BLaER1 (cell line): ENCODE measurements at regions not wholly inside any gene's neighbourhood (a gene's known extent, or its start where the extent isn't known, plus 50 kb on each side); places are given as distances from the start of the nearest gene placed in this dataset.
"Not testable (repeated sequence)": the region's sequence is repeated elsewhere in the genome, so short reads cannot be mapped to it uniquely, and the experiment has no call there.

Experiments used
- H3K27ac ChIP-seq: shearing (Covaris generic); formaldehyde crosslinking; 2 replicates; pipeline ENCODE4 v1.8.1; 2022
- H3K27me3 ChIP-seq: shearing (Covaris generic); formaldehyde crosslinking; 2 replicates; pipeline ENCODE4 v1.8.1; 2022
- H3K36me3 ChIP-seq: shearing (Covaris generic); formaldehyde crosslinking; 2 replicates; pipeline ENCODE4 v1.8.1; 2022
- H3K4me1 ChIP-seq: shearing (Covaris generic); formaldehyde crosslinking; 2 replicates; pipeline ENCODE4 v1.8.1; 2022
- H3K4me2 ChIP-seq: shearing (Covaris generic); formaldehyde crosslinking; 2 replicates; pipeline ENCODE4 v1.8.1; 2022
- H3K4me3 ChIP-seq: shearing (Covaris generic); formaldehyde crosslinking; 2 replicates; pipeline ENCODE4 v1.8.1; 2022
- H3K9ac ChIP-seq: shearing (Covaris generic); formaldehyde crosslinking; 2 replicates; pipeline ENCODE4 v1.8.1; 2022
- H3K9me3 ChIP-seq: shearing (Covaris generic); formaldehyde crosslinking; 2 replicates; pipeline ENCODE4 v1.8.1; 2022
- H4K20me1 ChIP-seq: shearing (Covaris generic); formaldehyde crosslinking; 2 replicates; pipeline ENCODE4 v1.8.1; 2022
- Cebpa-rat ChIP-seq: shearing (Covaris generic); IDR thresholded peaks from 2 replicates; pipeline ENCODE4 v1.8.1; 2022

DNA sequence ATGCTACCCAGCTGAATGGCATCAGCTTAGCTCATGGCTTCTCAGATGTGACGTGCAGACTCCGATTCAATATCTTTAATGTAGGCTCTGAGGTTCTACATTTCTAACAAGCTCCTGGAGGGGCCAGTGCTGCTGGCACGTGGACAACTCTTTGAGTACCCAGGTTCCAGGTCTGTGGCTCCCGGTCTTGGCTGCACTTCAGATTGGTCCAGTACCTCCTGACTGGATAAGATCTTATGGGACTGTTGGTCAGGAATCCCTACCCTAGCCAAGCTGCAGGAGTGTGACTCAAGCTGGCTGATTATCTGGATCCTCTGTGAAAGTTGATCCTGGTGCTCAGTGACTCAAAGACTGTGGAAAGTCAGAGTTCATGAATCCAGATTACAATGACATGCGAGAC lies 222.1 kb downstream of the ANKRD30B start:
- no peak for TF ChIP-seq Cebpa-rat
- H3K9me3 ChIP-seq = no peaks in the 10 kb centered on the region
- no peaks in the 10 kb centered on the region for H3K27me3 ChIP-seq
- no peak overlapping the region for H3K4me3 ChIP-seq
- no peak overlapping the region for H3K9ac ChIP-seq
- H4K20me1 ChIP-seq = no peaks in the 10 kb centered on the region
- H3K27ac ChIP-seq = no peak overlapping the region
- no peaks in the 10 kb centered on the region for H3K4me1 ChIP-seq
- no peak overlapping the region for H3K4me2 ChIP-seq
- H3K36me3 ChIP-seq = no peaks in the 10 kb centered on the region

- no peak for TF ChIP-seq Cebpa-rat
- Histone ChIP-seq H3K4me2 (no peak overlapping the region), H3K27me3 (no peaks in the 10 kb centered on the region), H3K4me3 (no peak overlapping the region), H3K4me1 (no peaks in the 10 kb centered on the region), H4K20me1 (no peaks in the 10 kb centered on the region), H3K27ac (no peak overlapping the region), H3K36me3 (no peaks in the 10 kb centered on the region), H3K9me3 (no peaks in the 10 kb centered on the region), H3K9ac (no peak overlapping the region)
Observed at GRCh38 chr18:14971461-14972185, 223.7 kb downstream of the ANKRD30B start.

DNA sequence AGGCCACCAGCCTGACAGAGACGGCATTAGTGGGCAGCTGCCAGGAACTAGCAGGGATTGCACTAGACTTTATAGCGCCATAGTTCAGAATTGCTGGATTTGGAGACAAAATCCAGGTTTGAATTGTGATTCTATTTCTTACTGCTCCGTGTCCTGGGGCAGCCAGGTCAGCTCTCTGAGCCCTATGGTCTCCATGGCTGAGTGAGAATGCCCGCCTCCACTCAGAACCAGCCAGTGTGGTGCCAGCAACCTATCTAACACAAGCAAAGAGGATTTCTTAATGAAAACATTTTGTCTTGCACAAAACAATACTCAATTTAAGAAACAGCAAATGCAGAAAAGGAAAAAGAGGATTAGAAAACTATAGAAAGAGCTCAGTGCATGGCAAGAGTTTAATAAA lies 225.4 kb downstream of the ANKRD30B start:
- H3K9ac ChIP-seq, H3K4me1 ChIP-seq, H3K4me3 ChIP-seq, H3K4me2 ChIP-seq, H3K36me3 ChIP-seq, H3K9me3 ChIP-seq, H3K27me3 ChIP-seq, H3K27ac ChIP-seq, H4K20me1 ChIP-seq: not testable (repeated sequence)

DNA sequence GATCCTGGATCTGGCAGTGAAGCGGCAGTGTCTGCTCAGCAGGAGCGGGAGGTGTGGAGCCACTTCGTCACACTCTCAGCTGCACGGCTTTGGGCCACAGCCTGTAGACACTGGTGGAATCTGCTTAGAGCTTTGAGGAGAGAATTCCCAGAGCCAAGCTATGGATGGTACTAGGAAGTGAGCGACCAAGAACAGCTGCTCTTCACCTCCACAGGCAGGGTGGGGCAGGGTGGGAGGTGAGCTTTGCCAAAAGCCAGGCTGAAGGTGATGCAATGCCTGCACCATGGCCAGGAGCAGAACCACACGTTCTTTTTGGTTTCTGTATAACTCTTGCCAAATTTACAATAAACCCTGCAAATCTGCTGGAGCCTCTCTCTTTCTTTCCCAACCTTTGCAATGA lies 226.1 kb downstream of the ANKRD30B start:
- H3K9me3 ChIP-seq = no peaks in the 10 kb centered on the region
- H4K20me1 ChIP-seq = no peaks in the 10 kb centered on the region
- no peak overlapping the region for H3K27ac ChIP-seq
- H3K4me2 ChIP-seq = no peak overlapping the region
- no peaks in the 10 kb centered on the region for H3K36me3 ChIP-seq
- H3K4me1 ChIP-seq = no peaks in the 10 kb centered on the region
- H3K4me3 ChIP-seq = no peak overlapping the region
- H3K27me3 ChIP-seq = no peaks in the 10 kb centered on the region
- no peak overlapping the region for H3K9ac ChIP-seq
- no peak for TF ChIP-seq Cebpa-rat

DNA sequence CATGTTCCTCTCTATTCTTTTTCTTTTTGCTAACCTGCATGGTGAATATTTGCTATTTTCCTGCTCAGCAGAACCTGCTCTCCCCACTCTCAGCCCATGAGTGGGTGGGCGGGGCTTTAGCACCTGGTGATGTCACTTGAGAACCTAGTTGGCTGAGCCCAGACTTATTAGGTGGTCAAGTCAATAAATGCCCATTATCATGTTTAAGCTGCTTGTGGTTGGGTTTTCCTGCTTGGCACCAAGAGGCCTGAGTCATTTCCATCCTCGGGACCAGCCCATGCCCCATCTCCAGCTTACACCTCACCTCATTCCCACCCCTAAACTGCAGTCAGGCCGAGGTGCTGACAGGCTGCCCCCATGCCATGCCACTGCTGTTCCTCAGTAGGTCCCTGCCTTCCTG lies 226.6 kb downstream of the ANKRD30B start:
- no peak overlapping the region for H3K4me2 ChIP-seq
- no peaks in the 10 kb centered on the region for H4K20me1 ChIP-seq
- no peaks in the 10 kb centered on the region for H3K27me3 ChIP-seq
- no peaks in the 10 kb centered on the region for H3K36me3 ChIP-seq
- no peak overlapping the region for H3K27ac ChIP-seq
- H3K4me1 ChIP-seq = no peaks in the 10 kb centered on the region
- no peaks in the 10 kb centered on the region for H3K9me3 ChIP-seq
- H3K4me3 ChIP-seq = no peak overlapping the region
- no peak for TF ChIP-seq Cebpa-rat
- H3K9ac ChIP-seq = no peak overlapping the region

- Histone ChIP-seq H3K36me3 (no peaks in the 10 kb centered on the region), H4K20me1 (no peaks in the 10 kb centered on the region), H3K4me3 (no peak overlapping the region), H3K27me3 (no peaks in the 10 kb centered on the region), H3K9me3 (no peaks in the 10 kb centered on the region), H3K9ac (no peak overlapping the region), H3K27ac (no peak overlapping the region), H3K4me2 (no peak overlapping the region), H3K4me1 (no peaks in the 10 kb centered on the region)
- no peak for TF ChIP-seq Cebpa-rat
Observed at GRCh38 chr18:14975431-14975830, 227.5 kb downstream of the ANKRD30B start.

DNA sequence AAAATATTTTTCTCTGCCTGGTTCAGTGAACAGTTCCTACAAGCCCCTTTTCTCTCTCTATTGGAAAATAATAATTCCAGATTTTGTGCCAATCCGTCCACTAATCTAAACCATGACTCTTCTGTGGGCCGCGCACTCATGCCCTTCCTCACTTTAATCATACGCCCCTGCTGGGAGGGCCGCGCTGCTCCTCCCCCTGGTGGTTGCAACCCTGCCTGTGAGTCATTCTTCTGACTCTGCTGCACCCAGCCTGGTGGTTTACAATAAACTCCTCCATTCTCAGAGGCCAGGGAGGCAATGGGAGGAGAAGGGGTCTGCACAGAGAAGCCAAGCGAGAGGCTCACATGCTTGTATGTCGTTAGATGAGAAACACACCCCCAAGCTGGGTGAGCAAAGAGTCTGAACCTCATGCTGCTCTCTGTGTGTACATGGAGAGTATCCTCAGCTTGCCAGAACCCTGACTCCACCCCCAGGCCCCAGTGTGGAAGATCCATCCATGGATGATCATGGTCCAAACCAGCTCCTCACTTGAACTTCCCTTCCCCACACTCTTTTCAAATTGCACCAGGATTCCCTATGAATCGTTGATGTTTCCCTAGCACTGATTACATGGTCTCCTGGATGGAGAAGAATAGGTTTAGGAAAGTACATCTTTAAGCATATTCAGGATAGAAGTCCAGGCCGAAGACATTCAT lies 228.9 kb downstream of the ANKRD30B start:
- Histone ChIP-seq H3K9me3 (no peaks in the 10 kb centered on the region), H3K27me3 (no peaks in the 10 kb centered on the region), H3K4me2 (no peak overlapping the region), H3K36me3 (no peaks in the 10 kb centered on the region), H3K4me3 (no peak overlapping the region), H3K9ac (no peak overlapping the region), H3K27ac (no peak overlapping the region), H3K4me1 (no peaks in the 10 kb centered on the region), H4K20me1 (no peaks in the 10 kb centered on the region)
- TF ChIP-seq Cebpa-rat = no peak

- Histone ChIP-seq H3K27ac (no peak overlapping the region), H3K9me3 (no peaks in the 10 kb centered on the region), H3K36me3 (no peaks in the 10 kb centered on the region), H3K27me3 (no peaks in the 10 kb centered on the region), H4K20me1 (no peaks in the 10 kb centered on the region), H3K9ac (no peak overlapping the region), H3K4me1 (no peaks in the 10 kb centered on the region), H3K4me3 (no peak overlapping the region), H3K4me2 (no peak overlapping the region)
- TF ChIP-seq Cebpa-rat = no peak
Observed at GRCh38 chr18:14978191-14978590, 230.2 kb downstream of the ANKRD30B start.

GRCh38 chr18:14978962-14979535 lies 231.1 kb downstream of the ANKRD30B start:
- Histone ChIP-seq H4K20me1 (no peaks in the 10 kb centered on the region), H3K27ac (no peak overlapping the region), H3K4me2 (no peak overlapping the region), H3K9ac (no peak overlapping the region), H3K4me3 (no peak overlapping the region), H3K4me1 (no peaks in the 10 kb centered on the region), H3K36me3 (no peaks in the 10 kb centered on the region), H3K9me3 (no peaks in the 10 kb centered on the region), H3K27me3 (no peaks in the 10 kb centered on the region)
- TF ChIP-seq Cebpa-rat = no peak

DNA sequence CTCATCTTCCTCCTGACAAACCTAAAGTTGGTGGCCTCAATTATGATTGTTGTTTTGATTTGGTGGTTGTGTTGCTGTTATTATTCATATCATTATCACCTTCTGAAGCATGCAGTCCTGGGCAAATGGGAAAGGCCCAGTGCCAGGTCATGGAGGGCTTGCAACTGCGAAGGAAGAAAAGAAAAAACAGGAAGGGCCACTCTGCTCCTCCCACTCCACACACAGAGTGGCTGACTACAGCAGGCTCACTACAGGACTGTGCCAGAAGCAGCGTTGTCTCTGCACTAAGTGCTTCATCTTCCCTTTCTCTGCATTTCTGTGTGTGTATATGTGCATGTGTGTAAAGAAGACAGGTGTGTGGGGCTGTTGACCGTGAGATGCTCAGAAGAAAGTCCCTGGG lies 231.9 kb downstream of the ANKRD30B start:
- no peaks in the 10 kb centered on the region for H3K27me3 ChIP-seq
- H3K9me3 ChIP-seq = no peaks in the 10 kb centered on the region
- no peak for TF ChIP-seq Cebpa-rat
- H3K27ac ChIP-seq = no peak overlapping the region
- no peaks in the 10 kb centered on the region for H4K20me1 ChIP-seq
- H3K9ac ChIP-seq = no peak overlapping the region
- H3K36me3 ChIP-seq = no peaks in the 10 kb centered on the region
- H3K4me3 ChIP-seq = no peak overlapping the region
- no peak overlapping the region for H3K4me2 ChIP-seq
- no peaks in the 10 kb centered on the region for H3K4me1 ChIP-seq

- not testable (repeated sequence) for H3K36me3 ChIP-seq, H3K27ac ChIP-seq, H3K4me2 ChIP-seq, H3K9me3 ChIP-seq, H3K27me3 ChIP-seq, H3K4me1 ChIP-seq, H4K20me1 ChIP-seq, H3K4me3 ChIP-seq, H3K9ac ChIP-seq
Observed at GRCh38 chr18:14984531-14984930, 236.6 kb downstream of the ANKRD30B start.

- not testable (repeated sequence) for H3K27ac ChIP-seq, H4K20me1 ChIP-seq, H3K4me1 ChIP-seq, H3K4me3 ChIP-seq, H3K27me3 ChIP-seq, H3K36me3 ChIP-seq, H3K9ac ChIP-seq, H3K4me2 ChIP-seq, H3K9me3 ChIP-seq
Observed at GRCh38 chr18:14985291-14986013, 237.5 kb downstream of the ANKRD30B start.

DNA sequence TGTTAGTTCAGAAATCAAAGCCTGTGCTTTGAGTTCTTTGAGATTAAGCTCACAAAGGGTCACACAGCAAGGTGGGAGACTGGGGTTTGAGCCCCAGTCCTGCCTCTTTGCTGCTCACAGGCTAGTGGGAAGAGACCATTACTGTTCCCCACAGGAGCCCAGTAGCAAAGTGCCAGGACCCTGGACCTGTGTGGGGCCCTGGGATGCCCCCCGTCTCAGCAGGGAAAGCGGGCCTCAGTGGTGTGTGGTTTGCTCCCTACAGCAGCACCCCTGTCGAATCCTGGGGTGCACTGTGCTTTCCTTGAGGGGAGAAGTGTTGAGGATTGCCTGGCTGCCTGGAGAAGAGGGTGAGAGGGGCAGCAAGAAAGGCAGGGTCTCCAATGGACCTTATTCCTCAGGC lies 239.4 kb downstream of the ANKRD30B start:
- not testable (repeated sequence) for H3K36me3 ChIP-seq, H3K4me3 ChIP-seq, H3K27ac ChIP-seq, H3K4me1 ChIP-seq, H4K20me1 ChIP-seq, H3K9me3 ChIP-seq, H3K9ac ChIP-seq, H3K27me3 ChIP-seq, H3K4me2 ChIP-seq
